ENCODE measurements at regions not wholly inside any gene's neighbourhood (a gene's known extent, or its start where the extent isn't known, plus 50 kb on each side); places are given as distances from the start of the nearest gene placed in this dataset.

GRCh38 chr1:5222626-5223025 is 568.2 kb downstream of the AJAP1 start:
- peaks cover 62% of the 10 kb centered on the region for H3K36me3 Mint-ChIP-seq
- H3K27me3 Mint-ChIP-seq (ENCODE audit: low read depth), result peaks cover 85% of the 10 kb centered on the region
- H3K27ac Mint-ChIP-seq, result no peak overlapping the region
- TF ChIP-seq CTCF (IDR thresholded peaks at IDR 0.05), result no peak
- no peak for TF ChIP-seq IRF2 (CRISPR knock-in tag; IDR thresholded peaks at IDR 0.05; ENCODE audit: borderline replicate concordance, low read depth)
- no peak for TF ChIP-seq IRF1 (CRISPR knock-in tag; IDR thresholded peaks at IDR 0.05)
- no peak for TF ChIP-seq USF1 (CRISPR knock-in tag; IDR thresholded peaks at IDR 0.05)
- no peak for TF ChIP-seq ESRRA (CRISPR knock-in tag; IDR thresholded peaks at IDR 0.05; ENCODE audit: borderline replicate concordance)
- no peak for TF ChIP-seq SMAD3 (CRISPR knock-in tag; IDR thresholded peaks at IDR 0.05; ENCODE audit: borderline replicate concordance)
- no peak for TF ChIP-seq TP53 (CRISPR knock-in tag; IDR thresholded peaks at IDR 0.05)
- no peak for TF ChIP-seq ZMAT4 (CRISPR knock-in tag; IDR thresholded peaks at IDR 0.05)
- TF ChIP-seq ATF3 (CRISPR knock-in tag; conservative IDR thresholded peaks at IDR 0.05), result no peak
- TF ChIP-seq ATF1 (CRISPR knock-in tag; IDR thresholded peaks at IDR 0.05), result no peak
- TF ChIP-seq ZNF317 (CRISPR knock-in tag; IDR thresholded peaks at IDR 0.05; ENCODE audit: borderline replicate concordance, low read depth), result no peak
- TF ChIP-seq ZBTB21 (CRISPR knock-in tag; IDR thresholded peaks at IDR 0.05; ENCODE audit: borderline replicate concordance), result no peak
- no peak for TF ChIP-seq CREB1 (CRISPR knock-in tag; IDR thresholded peaks at IDR 0.05)
- TF ChIP-seq NFE2L1 (CRISPR knock-in tag; IDR thresholded peaks at IDR 0.05), result no peak
- no peak for TF ChIP-seq ZNF671 (CRISPR knock-in tag; IDR thresholded peaks at IDR 0.05)
- peaks cover 74% of the 10 kb centered on the region for H3K9me3 Mint-ChIP-seq
- ChIA-PET CTCF (no interaction called here), POLR2A (no interaction called here)
- ATAC-seq (no peak), DNase-seq (ENCODE audit: low spot score) (no peak)
- H3K4me1 Mint-ChIP-seq, result no peaks in the 10 kb centered on the region
- H3K4me3 Mint-ChIP-seq, result no peak overlapping the region

GRCh38 chr1:5221451-5221850 is 567.0 kb downstream of the AJAP1 start:
- Mint-ChIP-seq H3K36me3 (peaks cover 70% of the 10 kb centered on the region), H3K27ac (no peak overlapping the region), H3K4me1 (no peaks in the 10 kb centered on the region), H3K27me3 (ENCODE audit: low read depth) (peaks cover 83% of the 10 kb centered on the region), H3K9me3 (peaks cover 81% of the 10 kb centered on the region), H3K4me3 (no peak overlapping the region)
- TF ChIP-seq EMX1 (CRISPR knock-in tag; IDR thresholded peaks at IDR 0.05) (no peak), FOXP4 (CRISPR knock-in tag; IDR thresholded peaks at IDR 0.05) (no peak), SOX15 (CRISPR knock-in tag; IDR thresholded peaks at IDR 0.05) (no peak), OVOL2 (CRISPR knock-in tag; IDR thresholded peaks at IDR 0.05; ENCODE audit: borderline replicate concordance) (no peak), HMGA2 (CRISPR knock-in tag; IDR thresholded peaks at IDR 0.05) (no peak), PRDM15 (CRISPR knock-in tag; IDR thresholded peaks at IDR 0.05) (no peak), NR2C2 (CRISPR knock-in tag; IDR thresholded peaks at IDR 0.05) (no peak), ZNF512 (CRISPR knock-in tag; IDR thresholded peaks at IDR 0.05; ENCODE audit: borderline replicate concordance) (no peak), ZBTB21 (CRISPR knock-in tag; IDR thresholded peaks at IDR 0.05; ENCODE audit: borderline replicate concordance) (no peak), ERG (CRISPR knock-in tag; IDR thresholded peaks at IDR 0.05) (no peak), ATF1 (CRISPR knock-in tag; IDR thresholded peaks at IDR 0.05) (no peak)
- POLR2A ChIA-PET, result no interaction called here
- no peak for ATAC-seq
- no peak for DNase-seq (ENCODE audit: low spot score)
- CTCF ChIA-PET, result no interaction called here

All from WTC11 (cell line).